Endothelial cell of umbilical vein (primary cell): ENCODE measurements at regions not wholly inside any gene's neighbourhood (a gene's known extent, or its start where the extent isn't known, plus 50 kb on each side); places are given as distances from the start of the nearest gene placed in this dataset.

Experiments
- BruUV-seq: library from RNA; stranded (reverse); fragments of 400-500 nt; replicated peaks from 2 replicates; lab custom pipeline; 2021; lab: Mats Ljungman, UMichigan
- CTCF ChIA-PET: fragments of 300-600, 350-600 bp; sonication (Branson Sonifier 250); formaldehyde crosslinking; loops from one replicate; lab custom pipeline; 2021; ENCODE audit warnings: antibody characterized with exemption, inconsistent platforms; lab: Charles Lee
- POLR2A ChIA-PET: fragments of 300-600, 350-600 bp; sonication (Branson Sonifier 250); formaldehyde crosslinking; loops from one replicate; lab custom pipeline; 2021; ENCODE audit warnings: antibody characterized with exemption, inconsistent platforms; lab: Charles Lee
- DNase-seq: peaks from one replicate; pipeline ENCODE4 v3.0.0-alpha.2; 2011; ENCODE audit warnings: low read depth, low spot score
- FAIRE-seq: peaks from 2 replicates; lab custom pipeline; 2011; peaks lifted over from hg19 to GRCh38; lab: Jason Lieb, UNC
- H2AFZ ChIP-seq: 2 replicates; pipeline ENCODE4 v1.6.0; 2012; ENCODE audit warnings: low read depth, low read length, control low read depth, inconsistent platforms
- H3K27ac ChIP-seq: 2 replicates; pipeline ENCODE4 v1.5.1; 2011; ENCODE audit warnings: low read depth, mild to moderate bottlenecking, control low read depth, low read length, moderate library complexity; ENCODE audit not compliant: insufficient read depth
- H3K27me3 ChIP-seq, 2 experiments: 2 replicates each; pipeline versions ENCODE4 v1.6.0 to v1.6.1; 2011; ENCODE audit warnings: low read length in 2 of 2, mixed read lengths in 1 of 2; ENCODE audit not compliant: control insufficient read depth in 2 of 2, insufficient read depth in 2 of 2
- H3K36me3 ChIP-seq, 2 experiments: 2 replicates in 1 of 2; 3 replicates in 1 of 2; pipeline ENCODE4 v1.5.1; 2011; ENCODE audit warnings: low read length in 2 of 2, mild to moderate bottlenecking in 1 of 2, moderate library complexity in 1 of 2; ENCODE audit not compliant: control insufficient read depth in 2 of 2, insufficient read depth in 2 of 2; ENCODE audit errors: extremely low read depth in 1 of 2
- H3K4me1 ChIP-seq: 3 replicates; pipeline ENCODE4 v1.5.1; 2011; ENCODE audit warnings: mild to moderate bottlenecking, low read length; ENCODE audit not compliant: control insufficient read depth, insufficient read depth; ENCODE audit errors: extremely low read depth
- H3K4me2 ChIP-seq: 2 replicates; pipeline ENCODE4 v1.6.1; 2011; ENCODE audit warnings: low read length, control low read depth, mixed read lengths; ENCODE audit not compliant: insufficient read depth
- H3K4me3 ChIP-seq, 3 experiments: fragments of 200-600 bp in 1 of 3; sonication (generic), shearing (Covaris generic) in 1 of 3; replicated peaks in 1 of 3; 2 replicates each; pipeline ENCODE4 v1.5.1; 2011 to 2016; ENCODE audit warnings: control low read depth in 3 of 3, low read length in 3 of 3, mild to moderate bottlenecking in 2 of 3, inconsistent platforms in 1 of 3, low read depth in 1 of 3, moderate library complexity in 1 of 3; ENCODE audit not compliant: insufficient read depth in 1 of 3
- H3K79me2 ChIP-seq: 2 replicates; pipeline ENCODE4 v1.6.0; 2012; ENCODE audit warnings: low read length, inconsistent platforms; ENCODE audit not compliant: control insufficient read depth, insufficient read depth
- H3K9ac ChIP-seq: replicated peaks from 2 replicates; pipeline ENCODE3; 2011; ENCODE audit warnings: low read length, control low read depth; ENCODE audit not compliant: insufficient read depth; ENCODE audit errors: extremely low read depth
- H3K9me1 ChIP-seq: replicated peaks from 3 replicates; pipeline ENCODE4 v1.6.0; 2011; ENCODE audit warnings: mild to moderate bottlenecking, low read length; ENCODE audit not compliant: control insufficient read depth, insufficient read depth; ENCODE audit errors: extremely low read depth
- H3K9me3 ChIP-seq: replicated peaks from 2 replicates; pipeline ENCODE4 v1.5.1; 2012; ENCODE audit warnings: low read length, inconsistent platforms; ENCODE audit not compliant: control insufficient read depth, insufficient read depth
- H4K20me1 ChIP-seq: replicated peaks from 2 replicates; pipeline ENCODE3; 2011; ENCODE audit warnings: mild to moderate bottlenecking, low read length; ENCODE audit not compliant: control insufficient read depth, insufficient read depth; ENCODE audit errors: extremely low read depth
- EZH2 ChIP-seq: IDR thresholded peaks from 2 replicates; pipeline ENCODE4 v1.6.1; 2012; ENCODE audit warnings: borderline replicate concordance, low read depth, mild to moderate bottlenecking, moderate library complexity, low read length, inconsistent platforms; ENCODE audit not compliant: severe bottlenecking
- FOS ChIP-seq: IDR thresholded peaks from 2 replicates; pipeline ENCODE4 v1.6.1; 2011; ENCODE audit warnings: mild to moderate bottlenecking, low read length, moderate library complexity, borderline replicate concordance; ENCODE audit not compliant: insufficient read depth
- GATA2 ChIP-seq: IDR thresholded peaks from 2 replicates; pipeline ENCODE4 v1.7.0; 2011; ENCODE audit warnings: low read depth, mild to moderate bottlenecking, moderate library complexity, mixed read lengths, low read length; ENCODE audit not compliant: insufficient read length, insufficient read depth
- JUN ChIP-seq: IDR thresholded peaks from 2 replicates; pipeline ENCODE4 v1.6.1; 2011; ENCODE audit warnings: borderline replicate concordance, low read depth; ENCODE audit not compliant: insufficient read length, insufficient read depth
- MYC ChIP-seq: IDR thresholded peaks from one replicate; pipeline ENCODE4 v1.6.1; 2011; ENCODE audit warnings: mild to moderate bottlenecking, low read depth, low read length
- POLR2A ChIP-seq: IDR thresholded peaks from 2 replicates; pipeline ENCODE4 v1.6.1; 2012; ENCODE audit warnings: low read depth, mild to moderate bottlenecking, control low read depth, low read length
- POLR2AphosphoS5 ChIP-seq: IDR thresholded peaks from 2 replicates; pipeline ENCODE4 v1.6.1; 2012; ENCODE audit warnings: low read depth, mild to moderate bottlenecking, control low read depth, low read length, moderate library complexity; ENCODE audit not compliant: insufficient read depth
- dilution Hi-C: fragments of 300-500 bp; cut with MboI; formaldehyde crosslinking; loops from one replicate; pipeline ENCODE4 v1.15.0; 2019; ENCODE audit warnings: low sequenced_read_pairs; ENCODE audit not compliant: extremely low pct_ligation_motif_present
- intact Hi-C: fragments of 100-400 bp; cut with micrococcal nuclease; formaldehyde crosslinking; loops from one replicate; pipeline ENCODE4 v1.10.0; 2022
- TF ChIP-seq, protein P1 (sequence below), 2 donors: IDR thresholded peaks; 1 replicate in 1 of 2; 2 replicates in 1 of 2; pipeline ENCODE4 v1.5.1; 2011; ENCODE audit warnings: low read length in 2 of 2, mild to moderate bottlenecking in 2 of 2, moderate library complexity in 2 of 2, control low read depth in 1 of 2, inconsistent platforms in 1 of 2, low read depth in 1 of 2; ENCODE audit not compliant: insufficient read depth in 1 of 2; ENCODE audit errors: extremely low read depth in 1 of 2
- TF ChIP-seq, protein P2 (sequence below): IDR thresholded peaks from 2 replicates; pipeline ENCODE4 v1.6.1; 2011; ENCODE audit not compliant: insufficient read depth, insufficient read length

GRCh38 chr12:23277831-23278230 lies 652.9 kb downstream of the ETNK1 start:
- DNase-seq: no peak
- Histone ChIP-seq H3K36me3 (no peaks in the 10 kb centered on the region), H2AFZ (no peak overlapping the region), H3K9ac (no peak overlapping the region), H3K27me3 (no peaks in the 10 kb centered on the region), H3K9me3 (no peaks in the 10 kb centered on the region), H4K20me1 (no peaks in the 10 kb centered on the region), H3K4me1 (no peaks in the 10 kb centered on the region), H3K4me2 (no peak overlapping the region), H3K79me2 (no peaks in the 10 kb centered on the region), H3K27ac (no peak overlapping the region), H3K9me1 (no peaks in the 10 kb centered on the region), H3K4me3 (no peak overlapping the region)
- no peak for FAIRE-seq
- POLR2A ChIA-PET: no interaction called here
- intact Hi-C loops: no loop called here
- no TSS peak for BruUV-seq
- dilution Hi-C loops: no loop called here
- TF ChIP-seq, protein P1, sequence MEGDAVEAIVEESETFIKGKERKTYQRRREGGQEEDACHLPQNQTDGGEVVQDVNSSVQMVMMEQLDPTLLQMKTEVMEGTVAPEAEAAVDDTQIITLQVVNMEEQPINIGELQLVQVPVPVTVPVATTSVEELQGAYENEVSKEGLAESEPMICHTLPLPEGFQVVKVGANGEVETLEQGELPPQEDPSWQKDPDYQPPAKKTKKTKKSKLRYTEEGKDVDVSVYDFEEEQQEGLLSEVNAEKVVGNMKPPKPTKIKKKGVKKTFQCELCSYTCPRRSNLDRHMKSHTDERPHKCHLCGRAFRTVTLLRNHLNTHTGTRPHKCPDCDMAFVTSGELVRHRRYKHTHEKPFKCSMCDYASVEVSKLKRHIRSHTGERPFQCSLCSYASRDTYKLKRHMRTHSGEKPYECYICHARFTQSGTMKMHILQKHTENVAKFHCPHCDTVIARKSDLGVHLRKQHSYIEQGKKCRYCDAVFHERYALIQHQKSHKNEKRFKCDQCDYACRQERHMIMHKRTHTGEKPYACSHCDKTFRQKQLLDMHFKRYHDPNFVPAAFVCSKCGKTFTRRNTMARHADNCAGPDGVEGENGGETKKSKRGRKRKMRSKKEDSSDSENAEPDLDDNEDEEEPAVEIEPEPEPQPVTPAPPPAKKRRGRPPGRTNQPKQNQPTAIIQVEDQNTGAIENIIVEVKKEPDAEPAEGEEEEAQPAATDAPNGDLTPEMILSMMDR (IDR thresholded peaks at IDR 0.05; ENCODE audit: extremely low read depth in 1 of 2, insufficient read depth in 1 of 2, low read depth in 1 of 2, low read length in 2 of 2): no peak
- TF ChIP-seq MYC: no peak
- no peak for TF ChIP-seq FOS
- no peak for TF ChIP-seq POLR2A
- TF ChIP-seq JUN: no peak
- no peak for TF ChIP-seq GATA2
- TF ChIP-seq, protein P2, sequence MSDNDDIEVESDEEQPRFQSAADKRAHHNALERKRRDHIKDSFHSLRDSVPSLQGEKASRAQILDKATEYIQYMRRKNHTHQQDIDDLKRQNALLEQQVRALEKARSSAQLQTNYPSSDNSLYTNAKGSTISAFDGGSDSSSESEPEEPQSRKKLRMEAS: no peak
- no peak for TF ChIP-seq POLR2AphosphoS5
- no peak for TF ChIP-seq EZH2
- CTCF ChIA-PET: no interaction called here
